Stimulated activated CD8-positive, alpha-beta memory T cell treated with anti-CD3 and anti-CD28 coated beads, Interleukin-4, amount 100 ng/mL, for 1 hour (primary cell): ENCODE measurements at regions not wholly inside any gene's neighbourhood (a gene's known extent, or its start where the extent isn't known, plus 50 kb on each side); places are given as distances from the start of the nearest gene placed in this dataset.

Experiments used
- DNase-seq, 2 donors: peaks; one replicate each; pipeline ENCODE4 v3.0.0-alpha.2; 2020; ENCODE audit warnings: low read depth in 2 of 2, low spot score in 1 of 2

DNA sequence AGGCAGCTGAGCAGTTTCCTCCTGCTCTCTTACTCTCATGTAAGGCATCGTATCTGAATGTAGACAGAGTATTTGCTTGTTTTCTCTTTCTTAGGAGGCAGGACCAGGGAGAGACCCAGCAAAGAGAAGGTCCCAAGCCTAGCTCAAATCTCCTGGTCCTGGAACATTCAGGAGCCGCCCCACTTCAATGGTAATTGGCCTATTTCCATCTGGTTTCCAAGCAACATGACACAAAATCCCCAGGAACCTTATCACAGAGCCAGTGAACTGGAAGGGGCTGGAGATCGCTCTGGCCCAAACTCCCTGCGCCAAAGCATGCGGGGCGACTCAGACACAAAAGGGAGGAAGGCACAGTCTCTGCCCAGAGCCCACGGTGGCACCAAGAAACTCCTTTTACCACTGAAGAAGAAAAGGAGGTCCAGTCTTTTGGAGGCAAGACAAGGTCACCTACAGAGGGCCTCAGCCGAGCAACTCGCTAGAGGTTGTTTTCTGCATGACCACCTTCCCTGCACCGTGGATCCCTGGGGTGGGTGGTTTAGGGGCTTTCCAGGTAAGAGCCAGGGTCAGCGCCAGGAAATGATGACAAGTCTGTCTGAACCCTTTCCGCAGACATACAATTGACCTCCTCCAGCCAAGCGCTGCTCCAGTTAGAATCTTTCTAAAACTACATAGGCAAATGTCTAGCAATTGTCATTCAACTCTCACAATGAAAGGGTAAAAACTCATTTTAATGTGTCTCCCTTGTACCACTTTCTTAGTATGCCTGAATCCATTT is 394.7 kb downstream of the SOX9 start:
- no peak for DNase-seq

DNA sequence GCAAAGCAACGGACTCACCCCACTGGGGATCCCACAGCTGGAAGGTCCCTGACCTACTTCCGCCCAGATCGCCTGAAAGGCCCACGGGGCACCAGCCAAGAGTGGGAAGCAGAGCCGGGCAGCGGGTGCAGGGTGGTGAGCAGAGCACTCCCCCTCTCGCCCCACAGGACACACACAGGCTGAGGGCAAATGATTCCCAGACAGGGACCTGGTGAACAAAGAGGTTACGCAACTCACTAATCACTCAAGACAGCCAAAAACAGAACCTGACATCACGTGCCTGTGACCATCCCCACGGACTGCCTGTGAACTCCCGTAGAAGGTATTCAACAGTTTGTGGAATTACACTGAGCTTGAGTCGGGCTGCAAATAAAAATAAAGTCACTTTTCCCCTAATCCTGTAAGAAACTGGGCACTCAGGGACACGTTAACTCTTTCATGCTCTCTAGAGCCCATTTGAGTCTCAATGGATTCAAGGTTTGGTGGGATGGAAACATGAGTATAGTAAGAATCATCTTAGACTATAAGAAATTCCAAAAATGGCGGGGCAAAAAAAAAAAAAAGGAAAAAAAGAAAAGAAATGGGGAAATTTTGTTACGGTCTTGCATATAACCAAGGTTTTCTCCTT is 396.1 kb downstream of the SOX9 start:
- no peak for DNase-seq

DNA sequence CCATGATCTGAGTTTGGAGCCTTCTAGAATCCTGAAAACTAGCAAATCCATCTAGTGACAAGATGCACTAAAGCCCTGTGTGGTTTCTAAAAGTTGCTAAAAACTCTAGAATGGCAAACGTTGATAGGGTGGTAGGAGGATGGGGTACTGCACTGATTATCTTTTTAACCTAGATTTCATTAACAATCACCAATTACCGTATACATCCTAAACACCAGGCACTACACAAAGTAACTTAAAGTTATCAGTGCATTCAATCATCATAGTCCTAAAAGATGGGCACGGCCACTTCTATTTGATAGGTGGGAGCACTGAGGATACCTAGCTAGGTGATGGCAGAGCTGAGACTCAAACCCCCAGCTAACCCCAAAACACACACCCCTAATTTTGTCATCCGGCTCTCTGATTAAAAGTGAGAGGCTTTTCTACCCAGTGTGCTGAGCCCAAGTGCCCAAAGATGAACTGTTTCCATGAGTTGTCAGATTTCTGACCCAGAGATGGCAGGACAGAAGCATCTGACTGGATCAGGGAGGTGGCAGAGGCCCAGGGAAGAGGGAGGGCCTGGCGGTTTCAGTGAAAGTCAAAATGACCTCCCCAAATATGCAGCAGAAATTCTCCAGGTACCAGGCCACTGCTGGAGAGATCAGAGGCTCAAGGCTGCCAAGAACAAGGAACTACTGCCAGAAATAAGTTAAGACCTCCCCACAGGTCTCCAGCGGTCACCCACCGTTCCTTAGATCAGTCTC is 396.8 kb downstream of the SOX9 start:
- no peak for DNase-seq

DNA sequence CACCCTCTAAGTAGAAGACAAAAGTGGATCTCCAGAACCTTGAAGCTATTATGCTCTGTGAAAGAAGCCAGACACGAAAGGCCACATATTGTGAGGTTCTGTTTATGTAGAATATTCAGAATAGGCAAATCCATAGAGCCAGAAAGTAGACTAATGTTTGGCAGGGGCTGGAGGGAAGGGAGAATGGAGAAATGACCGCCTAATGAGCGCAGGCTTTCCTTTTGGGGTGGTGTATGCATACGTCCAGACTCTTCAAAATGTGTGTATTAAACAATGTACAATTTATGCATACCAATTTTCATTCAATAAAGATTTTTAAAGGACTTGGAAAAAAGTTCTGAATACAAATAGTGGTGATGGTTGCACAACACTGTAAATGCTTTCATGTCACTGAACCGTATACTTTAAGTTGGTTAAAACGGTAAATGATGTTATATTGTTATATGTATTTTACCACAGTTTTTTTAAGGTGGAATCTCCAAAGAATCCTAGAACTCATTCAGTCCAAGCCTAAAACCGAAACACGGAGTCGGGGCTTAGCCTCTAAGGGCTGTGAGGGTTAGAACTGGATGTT is 397.4 kb downstream of the SOX9 start:
- DNase-seq = no peak

DNA sequence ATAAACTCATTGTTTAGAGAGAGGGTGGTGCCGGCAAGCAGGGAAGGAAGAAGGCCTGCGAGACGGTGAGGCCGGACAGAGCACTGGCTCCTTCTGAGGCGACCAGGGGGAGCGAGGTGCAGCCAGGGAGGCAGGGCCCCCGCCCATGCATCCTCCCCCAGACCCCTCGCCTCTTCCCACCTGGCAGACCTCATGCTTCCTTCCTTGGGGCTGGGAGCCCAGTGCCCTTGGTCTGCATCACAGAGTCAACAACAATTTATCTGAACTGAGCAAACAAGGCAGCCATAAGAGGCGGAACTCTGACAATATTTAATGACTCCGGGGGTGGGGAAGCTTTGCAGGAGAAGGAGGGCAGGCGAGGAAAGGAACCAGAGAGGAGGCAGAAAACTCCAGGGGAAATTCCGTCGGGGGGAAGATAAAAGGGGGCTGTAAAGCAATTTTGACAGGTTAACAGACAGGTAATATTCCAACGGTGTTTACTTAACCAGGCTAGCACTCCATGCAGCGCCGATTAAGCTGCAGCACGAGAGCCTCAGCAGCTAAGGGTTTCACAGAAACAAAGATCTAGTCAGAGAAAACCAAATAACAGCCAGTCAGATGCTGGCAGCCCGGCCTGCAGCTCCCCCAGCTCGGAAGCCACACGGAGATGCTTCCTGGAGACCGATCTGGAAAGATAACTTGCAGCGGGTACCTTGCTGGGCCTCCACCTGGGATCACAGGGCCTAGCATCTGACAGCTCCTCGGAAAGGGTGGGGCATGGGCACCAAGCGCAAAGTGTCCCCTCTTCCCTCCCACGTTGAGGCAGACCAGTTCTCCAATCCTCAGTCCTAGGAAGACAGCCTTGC is 398.2 kb downstream of the SOX9 start:
- no peak for DNase-seq

DNA sequence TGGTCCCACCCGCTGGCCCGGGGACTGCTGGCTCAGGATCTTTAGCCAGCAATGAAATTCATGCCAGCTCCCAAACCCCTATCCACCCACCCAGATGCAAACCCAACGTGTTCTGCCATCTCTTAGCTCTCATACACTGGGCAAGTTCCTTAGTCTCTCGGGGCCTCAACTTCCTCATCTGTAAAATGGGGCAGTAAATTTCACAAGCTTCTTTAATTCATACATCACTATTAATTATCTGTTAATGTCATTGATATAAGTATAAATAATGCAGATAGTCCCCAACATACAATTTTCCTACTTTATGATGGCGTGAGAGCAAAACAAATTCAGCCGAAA is 398.7 kb downstream of the SOX9 start:
- no peak for DNase-seq

DNA sequence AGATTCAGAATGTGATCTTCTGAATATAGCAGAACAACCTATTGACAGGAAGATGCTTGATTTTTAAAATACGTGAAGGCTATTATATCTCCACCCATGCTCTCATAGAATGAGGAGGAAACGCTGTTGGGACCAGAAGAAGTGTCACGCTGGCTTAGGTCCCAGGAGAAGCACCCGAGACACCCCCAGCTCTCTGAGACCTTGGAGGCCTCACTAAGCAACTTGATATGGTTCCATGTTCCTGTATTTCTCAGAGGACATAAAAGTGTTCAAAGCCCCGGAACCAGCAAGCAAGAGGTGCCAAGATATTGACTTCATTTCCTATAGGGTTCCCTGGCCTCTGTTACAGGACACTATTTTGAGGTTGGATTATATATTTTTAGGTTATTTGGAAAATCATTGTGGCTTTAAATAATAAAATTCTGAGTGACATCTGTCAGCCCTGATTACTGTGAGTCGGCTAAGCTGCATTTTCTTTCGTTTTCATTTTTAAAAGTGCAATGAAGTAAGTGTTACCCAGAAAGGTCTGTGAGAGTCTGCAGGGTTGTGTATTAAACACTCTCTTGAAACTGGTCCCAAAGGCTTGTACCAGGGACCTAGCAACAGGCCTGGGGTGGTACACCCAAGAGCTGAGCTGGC is 400.0 kb downstream of the SOX9 start:
- no peak for DNase-seq

DNA sequence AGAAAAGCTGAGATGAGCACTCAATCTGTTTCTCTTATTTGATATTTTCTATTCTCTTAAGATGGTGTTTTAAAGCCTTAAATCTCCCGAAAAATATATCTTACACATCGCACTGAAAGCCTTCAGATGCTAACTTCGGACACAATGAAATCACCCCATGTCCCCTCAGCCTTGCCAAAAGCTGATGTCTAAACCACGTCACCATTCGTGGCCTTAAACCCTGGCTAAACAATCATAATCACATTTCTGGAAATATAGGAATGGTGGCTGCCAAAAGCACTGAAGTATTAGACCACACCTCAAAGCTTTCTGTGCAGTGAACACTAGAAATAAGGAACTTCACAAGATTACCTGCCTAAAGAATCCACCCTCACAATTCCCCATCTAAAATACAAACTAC is 402.7 kb downstream of the SOX9 start:
- no peak for DNase-seq

DNA sequence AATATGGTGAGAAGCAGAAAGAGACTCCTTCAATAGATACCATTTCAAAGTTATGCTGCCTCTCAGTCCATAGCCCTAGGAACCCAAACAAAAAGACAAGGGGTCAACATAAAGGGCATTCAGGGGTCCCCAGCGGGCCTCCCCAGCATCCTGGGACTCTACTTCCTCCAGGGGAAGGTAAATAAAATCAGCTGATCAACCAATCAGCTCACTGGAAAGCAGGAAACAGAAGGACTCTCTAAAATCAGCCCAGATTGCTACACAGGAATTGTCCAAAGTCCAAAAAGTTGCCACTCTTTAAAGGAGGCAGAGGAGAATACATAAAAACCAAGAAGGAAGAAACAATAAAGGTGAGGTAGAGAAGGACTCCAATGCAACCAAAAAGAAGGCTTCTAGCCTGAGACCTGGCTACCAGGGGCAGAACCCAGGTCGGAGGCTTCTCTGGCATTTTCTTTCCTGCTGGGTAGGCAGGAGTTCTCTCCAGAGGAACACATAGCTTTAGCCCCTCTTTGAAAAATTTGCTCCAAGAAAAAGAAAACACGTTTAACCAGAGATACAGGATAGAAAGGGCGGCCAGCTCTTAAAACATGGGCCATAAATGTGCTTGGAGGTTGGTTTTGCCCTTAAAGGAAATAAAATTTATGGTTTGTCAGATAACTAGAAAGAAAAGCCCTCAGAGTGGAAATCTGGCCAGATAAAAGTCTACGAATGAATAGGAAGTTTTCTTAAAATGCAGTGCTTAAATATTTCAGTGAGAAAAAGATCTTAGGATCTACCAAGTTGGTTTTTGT is 404.6 kb downstream of the SOX9 start:
- DNase-seq = no peak

DNA sequence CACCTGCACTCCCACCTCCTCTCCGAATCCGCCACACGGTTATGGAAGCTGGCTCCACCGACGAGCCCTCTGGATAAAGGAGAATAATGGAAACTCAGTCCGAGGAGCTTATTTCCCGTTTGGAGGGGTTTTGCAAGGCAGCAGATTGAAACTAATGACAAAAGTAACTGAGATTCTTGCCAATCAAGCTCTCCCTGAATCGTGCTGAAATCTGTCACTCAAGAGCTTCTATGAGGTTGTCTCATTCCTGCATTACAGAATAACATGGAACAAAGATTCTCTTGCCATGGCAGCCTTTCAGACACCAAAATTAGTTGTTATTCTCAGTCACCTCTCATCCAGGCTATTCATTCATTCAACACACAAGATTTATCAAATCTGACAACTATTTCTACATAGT is 405.9 kb downstream of the SOX9 start:
- no peak for DNase-seq

DNA sequence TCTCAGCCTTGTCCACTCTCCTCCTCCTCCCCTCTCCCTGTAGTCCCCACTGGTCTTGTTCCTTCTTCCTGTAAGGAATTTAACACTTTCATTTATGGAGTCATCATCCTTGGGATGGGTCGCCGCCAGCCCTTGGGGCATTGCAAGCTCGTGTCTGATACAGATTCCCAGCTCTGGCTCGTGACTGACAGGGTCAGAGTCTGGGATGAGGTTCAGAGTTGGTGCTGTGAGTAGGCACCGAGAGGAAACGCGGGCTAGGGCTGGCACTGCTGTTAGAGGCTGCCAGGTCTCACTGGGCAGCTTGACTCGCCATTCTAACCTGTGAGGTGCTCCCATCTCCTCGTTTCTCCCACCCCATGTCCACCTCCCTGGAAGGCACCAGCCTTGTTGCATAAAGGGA is 407.0 kb downstream of the SOX9 start:
- no peak for DNase-seq

DNA sequence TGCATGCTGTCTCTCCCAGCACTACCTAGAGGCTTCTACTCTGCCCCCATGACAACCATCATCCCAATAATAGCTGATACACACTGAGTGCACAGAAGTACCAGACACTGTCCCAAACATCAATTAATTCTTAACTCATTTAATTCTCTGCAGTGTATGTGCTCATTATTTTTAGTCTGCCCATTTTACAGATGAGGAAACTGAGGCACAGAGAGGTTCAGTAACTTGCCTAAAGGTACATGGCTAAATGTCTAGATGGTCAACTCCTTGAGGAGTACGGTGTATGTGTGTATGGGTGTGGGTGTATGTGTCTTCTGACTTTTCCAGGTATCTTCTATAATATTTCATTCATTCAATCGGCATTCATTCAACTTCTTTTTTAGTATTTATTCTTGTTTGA is 407.9 kb downstream of the SOX9 start:
- no peak for DNase-seq

DNA sequence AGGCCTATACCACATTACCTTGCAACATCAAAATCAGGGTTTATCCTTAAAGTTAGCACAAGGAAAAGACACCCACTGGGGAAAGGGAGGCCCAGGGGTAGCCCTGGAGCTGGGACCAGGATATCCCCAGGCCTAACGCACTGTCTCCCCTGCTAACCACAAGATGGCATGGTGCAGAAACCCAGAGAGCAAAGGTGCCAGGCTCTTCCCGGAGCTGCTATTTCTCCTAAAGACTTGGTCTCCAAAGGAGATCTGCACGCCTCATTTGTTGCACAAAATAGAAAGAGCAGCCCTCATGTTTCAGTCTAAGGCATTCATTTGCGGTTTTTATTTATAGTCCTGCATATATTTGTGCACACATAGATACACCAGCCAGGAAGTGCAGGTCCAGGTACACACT is 408.6 kb downstream of the SOX9 start:
- no peak for DNase-seq

DNA sequence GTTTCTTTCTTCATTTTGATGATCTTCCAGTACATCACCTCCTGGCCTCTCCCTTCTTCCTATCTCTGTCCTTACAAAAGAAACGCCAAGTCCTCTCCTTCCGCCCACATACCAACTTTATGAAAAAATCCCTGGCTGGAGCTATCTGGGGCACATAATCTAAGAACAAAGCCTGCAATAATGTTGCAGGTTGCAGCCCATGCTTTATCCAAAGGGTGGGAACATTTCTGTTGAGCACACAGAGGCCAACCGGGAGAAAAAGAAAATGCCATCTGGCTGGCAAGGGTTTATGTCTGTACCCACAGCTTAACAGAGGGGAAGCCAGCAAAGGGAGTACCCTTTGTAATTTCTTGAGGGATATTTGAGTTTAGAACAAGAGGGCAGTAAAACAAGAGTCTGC is 409.6 kb downstream of the SOX9 start:
- DNase-seq = no peak

DNA sequence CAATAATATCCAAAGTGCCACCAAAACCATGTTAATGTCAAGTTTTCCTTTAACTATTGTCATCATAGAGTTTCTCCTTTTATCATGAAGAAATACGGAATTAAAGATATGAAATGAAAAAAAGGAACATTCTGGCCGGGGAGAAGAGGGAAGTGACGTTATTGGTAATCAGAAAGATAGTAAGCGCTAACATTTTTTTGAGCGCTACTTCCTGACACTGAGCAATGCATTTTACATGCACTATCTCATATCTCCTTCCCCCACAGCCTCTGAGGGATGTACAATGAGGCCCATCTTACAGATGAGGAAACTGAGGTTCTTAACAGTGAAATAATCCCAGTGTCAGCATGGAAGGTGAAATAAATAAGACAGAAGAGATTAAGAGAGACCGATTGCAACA is 410.9 kb downstream of the SOX9 start:
- no peak for DNase-seq

DNA sequence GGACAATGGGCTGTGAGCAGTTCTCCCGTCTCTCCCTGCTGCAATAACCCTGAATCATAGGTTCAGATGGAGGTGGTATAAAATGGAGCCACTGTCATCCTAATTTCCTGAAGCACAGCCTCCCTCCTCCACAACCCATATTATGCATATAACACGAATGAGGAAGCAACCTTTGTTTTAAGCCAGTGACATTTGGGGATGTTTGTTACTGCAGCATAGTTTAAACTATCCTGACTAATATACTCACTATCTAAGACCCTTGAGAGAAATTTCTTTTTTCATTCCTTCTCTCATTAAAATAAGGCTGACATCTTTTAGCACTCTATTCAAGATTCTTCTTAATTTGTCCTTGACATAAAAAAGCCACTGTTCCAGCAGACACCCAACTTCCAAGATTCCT is 413.4 kb downstream of the SOX9 start:
- no peak for DNase-seq

DNA sequence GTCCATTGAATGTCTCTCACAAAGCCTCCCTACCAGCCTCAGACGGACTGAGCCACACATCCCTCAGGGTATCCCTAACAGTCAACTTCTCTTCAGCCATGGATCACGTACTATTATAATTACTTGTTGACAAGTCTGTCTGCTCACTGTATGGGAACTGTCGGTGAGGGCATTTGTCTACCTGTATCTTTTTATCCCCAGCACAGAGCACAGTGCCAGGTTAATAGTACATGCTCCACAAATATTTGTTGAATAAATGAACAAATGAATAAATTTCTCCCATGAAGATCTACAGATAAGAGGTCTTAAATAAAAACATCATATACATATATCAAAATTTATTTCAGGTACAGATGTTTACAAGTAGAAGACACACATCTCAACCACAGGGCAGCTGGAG is 414.0 kb downstream of the SOX9 start:
- DNase-seq = no peak

DNA sequence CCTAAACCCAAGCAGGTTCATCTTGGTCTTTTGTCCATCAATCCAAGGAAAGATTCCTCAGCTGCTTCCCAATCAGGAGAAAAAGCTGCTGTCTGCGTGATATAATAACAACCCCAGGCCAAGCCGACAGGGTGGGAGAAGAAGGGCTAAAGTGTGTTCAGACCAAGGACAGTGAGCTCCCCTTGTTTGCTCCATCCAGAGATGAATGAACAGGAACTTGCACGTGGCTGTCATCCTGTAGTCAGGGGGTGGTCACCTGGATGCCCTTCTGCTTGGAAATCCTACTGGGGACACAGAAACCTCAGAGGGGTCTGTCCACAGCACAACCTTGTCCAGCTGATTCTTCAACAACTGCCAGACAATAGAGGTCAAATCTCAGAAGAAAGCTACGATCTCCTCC is 414.5 kb downstream of the SOX9 start:
- no peak for DNase-seq

DNA sequence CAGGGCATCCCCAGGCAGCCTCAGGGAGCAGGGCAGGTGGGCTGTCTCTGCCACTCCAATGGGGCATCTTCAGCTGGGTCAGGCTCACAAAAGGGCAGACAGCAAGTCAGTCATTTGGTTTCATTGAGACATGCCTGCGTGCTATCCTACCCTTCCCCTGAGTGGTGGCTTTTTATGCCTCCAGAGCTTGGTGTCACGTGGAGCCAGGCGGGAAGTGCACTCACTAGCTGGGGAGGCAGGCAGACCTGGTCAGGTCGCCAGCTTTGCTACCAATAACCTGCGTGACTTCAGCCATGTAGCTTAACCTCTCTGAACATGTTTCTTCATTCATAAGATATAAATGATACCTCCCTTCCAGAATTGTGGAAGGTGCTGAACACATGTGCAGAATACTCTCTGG is 415.0 kb downstream of the SOX9 start:
- DNase-seq = no peak

DNA sequence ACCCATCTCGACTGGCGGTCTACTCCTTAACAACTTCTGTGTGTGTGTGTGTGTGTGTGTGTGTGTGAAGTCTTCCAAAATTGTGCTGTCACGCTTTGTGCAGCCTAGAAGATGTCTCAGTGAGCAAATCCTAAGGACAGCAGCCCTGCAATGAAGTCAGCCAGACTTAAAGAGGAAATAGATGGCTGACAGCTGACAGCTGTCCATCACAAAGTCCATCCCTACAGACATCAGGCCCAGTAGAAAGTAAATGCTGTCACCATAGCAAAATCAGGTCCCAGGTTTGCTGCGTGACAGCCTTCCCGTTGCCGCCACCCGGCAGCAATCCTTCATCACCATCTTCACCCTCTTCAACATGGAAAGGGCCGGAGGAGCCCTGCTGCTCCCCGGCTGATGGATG is 416.0 kb downstream of the SOX9 start:
- DNase-seq = no peak
